ENCODE measurements at regions not wholly inside any gene's neighbourhood (a gene's known extent, or its start where the extent isn't known, plus 50 kb on each side); places are given as distances from the start of the nearest gene placed in this dataset.
"Not testable (repeated sequence)": the region's sequence is repeated elsewhere in the genome, so short reads cannot be mapped to it uniquely, and the experiment has no call there.

GRCh38 chr10:25867321-25867720 lies 66.7 kb upstream of the MYO3A start:
- H3K36me3 ChIP-seq (replicated peaks; ENCODE audit: low read depth, low read length) = no peaks in the 10 kb centered on the region
- H3K27me3 ChIP-seq (ENCODE audit: low read depth, low read length) = no peaks in the 10 kb centered on the region
- H2AFZ ChIP-seq (ENCODE audit: low read depth, low read length) = no peak overlapping the region
- H4K20me1 ChIP-seq (ENCODE audit: insufficient read depth, low read length) = no peaks in the 10 kb centered on the region
- no peak overlapping the region for H3K4me3 ChIP-seq (ENCODE audit: low read length)
- no peaks in the 10 kb centered on the region for H3K9me3 ChIP-seq (ENCODE audit: insufficient read depth, low read length)
- no peak overlapping the region for H3K4me2 ChIP-seq (ENCODE audit: low read length)
- TF ChIP-seq, protein P1, sequence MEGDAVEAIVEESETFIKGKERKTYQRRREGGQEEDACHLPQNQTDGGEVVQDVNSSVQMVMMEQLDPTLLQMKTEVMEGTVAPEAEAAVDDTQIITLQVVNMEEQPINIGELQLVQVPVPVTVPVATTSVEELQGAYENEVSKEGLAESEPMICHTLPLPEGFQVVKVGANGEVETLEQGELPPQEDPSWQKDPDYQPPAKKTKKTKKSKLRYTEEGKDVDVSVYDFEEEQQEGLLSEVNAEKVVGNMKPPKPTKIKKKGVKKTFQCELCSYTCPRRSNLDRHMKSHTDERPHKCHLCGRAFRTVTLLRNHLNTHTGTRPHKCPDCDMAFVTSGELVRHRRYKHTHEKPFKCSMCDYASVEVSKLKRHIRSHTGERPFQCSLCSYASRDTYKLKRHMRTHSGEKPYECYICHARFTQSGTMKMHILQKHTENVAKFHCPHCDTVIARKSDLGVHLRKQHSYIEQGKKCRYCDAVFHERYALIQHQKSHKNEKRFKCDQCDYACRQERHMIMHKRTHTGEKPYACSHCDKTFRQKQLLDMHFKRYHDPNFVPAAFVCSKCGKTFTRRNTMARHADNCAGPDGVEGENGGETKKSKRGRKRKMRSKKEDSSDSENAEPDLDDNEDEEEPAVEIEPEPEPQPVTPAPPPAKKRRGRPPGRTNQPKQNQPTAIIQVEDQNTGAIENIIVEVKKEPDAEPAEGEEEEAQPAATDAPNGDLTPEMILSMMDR (IDR thresholded peaks at IDR 0.05; ENCODE audit: low read depth, low read length) = no peak
- TF ChIP-seq EZH2phosphoT487 (IDR thresholded peaks at IDR 0.05; ENCODE audit: low read depth) = no peak
- H3K27ac ChIP-seq (ENCODE audit: low read length) = no peak overlapping the region
- no peak overlapping the region for H3K9ac ChIP-seq (ENCODE audit: low read length)
- no peaks in the 10 kb centered on the region for H3K4me1 ChIP-seq (ENCODE audit: low read length)
- H3K79me2 ChIP-seq (ENCODE audit: low read length) = no peaks in the 10 kb centered on the region

GRCh38 chr10:25869067-25869591 lies 64.9 kb upstream of the MYO3A start:
- H3K36me3 ChIP-seq (replicated peaks; ENCODE audit: low read depth, low read length) = no peaks in the 10 kb centered on the region
- no peaks in the 10 kb centered on the region for H3K27me3 ChIP-seq (ENCODE audit: low read depth, low read length)
- no peaks in the 10 kb centered on the region for H3K79me2 ChIP-seq (ENCODE audit: low read length)
- no peaks in the 10 kb centered on the region for H3K4me1 ChIP-seq (ENCODE audit: low read length)
- H4K20me1 ChIP-seq (ENCODE audit: insufficient read depth, low read length) = no peaks in the 10 kb centered on the region
- no peak overlapping the region for H3K9ac ChIP-seq (ENCODE audit: low read length)
- no peaks in the 10 kb centered on the region for H3K9me3 ChIP-seq (ENCODE audit: insufficient read depth, low read length)
- no peak overlapping the region for H2AFZ ChIP-seq (ENCODE audit: low read depth, low read length)
- no peak overlapping the region for H3K4me2 ChIP-seq (ENCODE audit: low read length)
- TF ChIP-seq, protein P1 (IDR thresholded peaks at IDR 0.05; ENCODE audit: low read depth, low read length) = no peak
- no peak for TF ChIP-seq EZH2phosphoT487 (IDR thresholded peaks at IDR 0.05; ENCODE audit: low read depth)
- no peak overlapping the region for H3K4me3 ChIP-seq (ENCODE audit: low read length)
- H3K27ac ChIP-seq (ENCODE audit: low read length) = no peak overlapping the region

- H4K20me1 ChIP-seq (ENCODE audit: insufficient read depth, low read length) = no peaks in the 10 kb centered on the region
- TF ChIP-seq, protein P1 (IDR thresholded peaks at IDR 0.05; ENCODE audit: low read depth, low read length) = no peak
- TF ChIP-seq EZH2phosphoT487 (IDR thresholded peaks at IDR 0.05; ENCODE audit: low read depth) = no peak
- no peak overlapping the region for H3K4me2 ChIP-seq (ENCODE audit: low read length)
- H3K9me3 ChIP-seq (ENCODE audit: insufficient read depth, low read length) = no peaks in the 10 kb centered on the region
- H2AFZ ChIP-seq (ENCODE audit: low read depth, low read length) = no peak overlapping the region
- no peak overlapping the region for H3K27ac ChIP-seq (ENCODE audit: low read length)
- H3K4me1 ChIP-seq (ENCODE audit: low read length) = no peaks in the 10 kb centered on the region
- H3K27me3 ChIP-seq (ENCODE audit: low read depth, low read length) = no peaks in the 10 kb centered on the region
- H3K9ac ChIP-seq (ENCODE audit: low read length) = no peak overlapping the region
- H3K4me3 ChIP-seq (ENCODE audit: low read length) = no peak overlapping the region
- H3K79me2 ChIP-seq (ENCODE audit: low read length) = no peaks in the 10 kb centered on the region
- H3K36me3 ChIP-seq (replicated peaks; ENCODE audit: low read depth, low read length) = no peaks in the 10 kb centered on the region
Measured at GRCh38 chr10:25869609-25870008, 64.4 kb upstream of the MYO3A start.

DNA sequence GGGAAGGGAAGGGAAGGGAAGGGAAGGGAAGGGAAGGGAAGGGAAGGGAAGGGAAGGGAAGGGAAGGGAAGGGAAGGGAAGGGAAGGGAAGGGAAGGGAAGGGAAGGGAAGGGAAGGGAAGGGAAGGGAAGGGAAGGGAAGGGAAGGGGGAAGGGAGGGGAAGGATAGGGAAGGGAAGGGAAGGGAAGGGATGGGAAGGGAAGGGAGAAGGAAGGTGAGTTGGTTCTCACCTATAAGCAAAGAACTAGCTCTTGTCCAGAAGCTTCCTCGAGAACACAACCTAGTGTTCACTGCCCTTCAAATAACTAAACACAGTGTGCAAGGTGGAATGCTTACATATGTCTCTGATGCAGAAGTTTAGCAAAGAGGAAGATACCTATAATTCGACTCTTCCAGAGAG lies 59.6 kb upstream of the MYO3A start:
- not testable (repeated sequence) for H3K9ac ChIP-seq (ENCODE audit: low read length); H2AFZ ChIP-seq (ENCODE audit: low read depth, low read length); H3K4me3 ChIP-seq (ENCODE audit: low read length); H3K36me3 ChIP-seq (replicated peaks; ENCODE audit: low read depth, low read length); H3K4me2 ChIP-seq (ENCODE audit: low read length); H3K9me3 ChIP-seq (ENCODE audit: insufficient read depth, low read length); H3K27ac ChIP-seq (ENCODE audit: low read length); H3K27me3 ChIP-seq (ENCODE audit: low read depth, low read length); H4K20me1 ChIP-seq (ENCODE audit: insufficient read depth, low read length); H3K79me2 ChIP-seq (ENCODE audit: low read length)
- peaks cover 29% of the 10 kb centered on the region for H3K4me1 ChIP-seq (ENCODE audit: low read length)
